NCI-H187 (cell line): ENCODE measurements at regions not wholly inside any gene's neighbourhood (a gene's known extent, or its start where the extent isn't known, plus 50 kb on each side); places are given as distances from the start of the nearest gene placed in this dataset.
"Not testable (repeated sequence)": the region's sequence is repeated elsewhere in the genome, so short reads cannot be mapped to it uniquely, and the experiment has no call there.

Experiments used
- DNase-seq, 2 experiments: peaks; one replicate each; lab custom pipeline; 2025; lab: John Stamatoyannopoulos, UW

DNA sequence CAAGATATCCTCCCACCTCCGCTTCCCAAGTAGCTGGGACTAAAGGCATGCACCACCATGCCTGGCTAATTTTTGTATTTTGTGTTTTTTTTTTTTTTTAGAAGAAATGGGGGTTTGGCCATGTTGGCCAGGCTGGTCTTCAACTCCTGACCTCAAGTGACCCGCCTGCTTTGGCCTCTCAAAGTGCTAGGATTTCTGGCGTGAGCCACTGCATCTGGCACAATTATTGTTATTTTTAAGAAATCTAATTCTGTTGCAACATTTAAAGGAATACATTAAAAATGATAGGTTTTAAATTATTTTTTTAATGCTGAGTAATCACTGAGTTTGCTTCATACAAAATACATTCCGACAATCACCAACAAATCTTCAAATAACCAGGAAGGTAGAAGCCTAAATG is 178.1 kb upstream of the SEMA3E start:
- DNase-seq, result no peak

DNA sequence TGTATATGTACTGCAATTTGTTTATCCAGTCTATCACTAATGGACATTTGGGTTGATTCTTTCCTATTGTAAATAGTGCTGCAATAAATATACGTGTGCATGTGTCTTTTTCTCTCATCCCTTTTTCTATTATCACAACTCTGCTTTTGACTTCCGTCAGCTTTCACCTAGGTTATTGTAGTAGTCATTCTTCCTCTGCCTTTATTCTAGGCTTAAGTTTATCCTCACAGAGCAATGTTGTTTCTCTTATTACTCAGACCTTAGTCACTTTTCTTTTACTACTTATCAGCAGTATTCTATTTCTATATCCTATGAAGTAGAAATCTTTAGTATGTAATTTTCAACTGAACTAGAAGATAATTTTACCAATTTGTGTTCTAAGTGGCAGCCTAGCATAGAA is 175.3 kb upstream of the SEMA3E start:
- DNase-seq, result no peak

DNA sequence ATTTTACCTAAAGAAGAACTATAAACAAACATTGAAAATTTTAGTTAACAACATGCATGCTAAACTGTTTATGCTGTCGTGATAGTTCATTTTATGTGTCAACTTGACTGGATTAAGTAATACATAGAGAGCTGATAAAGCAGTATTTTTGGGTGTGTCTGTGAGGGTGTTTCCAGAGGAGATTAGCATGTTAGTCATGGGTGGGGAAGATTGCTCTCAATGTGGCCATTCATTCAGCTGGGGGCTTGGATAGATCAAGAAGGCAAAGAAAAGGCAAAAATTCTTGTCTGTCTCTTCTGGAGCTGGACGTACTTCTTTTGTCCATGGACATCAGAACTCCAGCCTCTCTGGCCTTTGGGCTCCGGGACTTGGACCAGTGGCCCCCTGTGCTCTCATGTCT is 172.9 kb upstream of the SEMA3E start:
- no peak for DNase-seq

DNA sequence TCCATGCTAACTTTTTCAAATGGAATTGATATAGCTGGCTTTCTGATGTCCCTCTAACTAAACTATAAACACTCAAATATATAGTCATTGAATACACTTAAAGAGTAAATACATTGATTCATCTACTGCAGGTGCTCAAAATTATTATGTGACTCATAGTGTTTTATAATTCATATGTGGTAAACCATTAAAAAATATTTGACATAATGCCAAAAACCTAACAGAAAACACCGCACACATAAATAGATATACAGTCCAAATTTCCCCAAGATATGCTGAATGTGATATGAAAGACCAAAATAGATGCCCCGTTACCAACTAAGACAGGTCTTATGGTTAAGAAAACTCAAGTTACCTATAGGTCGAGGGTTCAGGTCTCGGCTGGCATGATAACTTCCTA is 171.7 kb upstream of the SEMA3E start:
- no peak for DNase-seq

GRCh38 chr7:83819911-83820310 is 171.0 kb upstream of the SEMA3E start:
- DNase-seq, result no peak

- DNase-seq, result no peak
Observed at GRCh38 chr7:83814480-83814879, 165.5 kb upstream of the SEMA3E start.

DNA sequence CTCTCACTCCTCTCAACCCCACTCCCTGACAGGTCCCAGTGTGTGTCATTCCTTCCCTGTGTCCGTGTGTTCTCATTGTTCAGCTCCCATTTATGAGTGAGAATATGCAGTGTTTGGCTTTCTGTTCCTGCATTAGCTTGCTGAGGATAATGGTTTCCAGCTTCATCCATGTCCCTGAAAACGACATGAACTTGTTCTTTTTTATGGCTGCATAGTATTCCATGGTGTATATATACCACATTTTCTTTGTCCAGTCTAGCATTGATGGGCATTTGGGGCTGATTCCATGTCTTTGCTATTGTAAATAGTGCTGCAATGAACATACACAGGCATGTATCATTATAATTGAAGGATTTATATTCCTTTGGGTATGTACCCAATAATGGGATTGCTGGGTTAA is 163.6 kb upstream of the SEMA3E start:
- DNase-seq, result not testable (repeated sequence)

GRCh38 chr7:83808982-83809381 is 160.0 kb upstream of the SEMA3E start:
- no peak for DNase-seq

GRCh38 chr7:83807774-83808173 is 158.8 kb upstream of the SEMA3E start:
- no peak for DNase-seq

DNA sequence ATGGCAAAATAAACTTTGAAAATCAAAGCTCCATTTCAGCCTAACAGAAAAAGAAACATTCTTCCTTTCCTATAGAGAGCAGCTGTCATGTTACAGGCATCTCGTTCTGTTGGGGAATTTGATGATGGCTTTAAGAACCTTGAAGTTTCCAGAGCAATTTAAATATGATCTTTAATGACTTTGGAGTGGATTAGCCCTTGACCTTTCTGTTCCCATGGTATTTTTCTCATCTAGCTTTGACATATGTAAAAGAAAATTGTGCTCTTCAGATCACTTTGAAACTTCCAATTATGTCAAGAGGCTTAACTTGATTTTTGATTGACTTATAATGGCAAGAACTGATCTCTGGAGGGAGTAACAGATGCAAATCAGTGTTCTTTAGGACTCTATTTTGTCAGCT is 157.6 kb upstream of the SEMA3E start:
- DNase-seq, result no peak

DNA sequence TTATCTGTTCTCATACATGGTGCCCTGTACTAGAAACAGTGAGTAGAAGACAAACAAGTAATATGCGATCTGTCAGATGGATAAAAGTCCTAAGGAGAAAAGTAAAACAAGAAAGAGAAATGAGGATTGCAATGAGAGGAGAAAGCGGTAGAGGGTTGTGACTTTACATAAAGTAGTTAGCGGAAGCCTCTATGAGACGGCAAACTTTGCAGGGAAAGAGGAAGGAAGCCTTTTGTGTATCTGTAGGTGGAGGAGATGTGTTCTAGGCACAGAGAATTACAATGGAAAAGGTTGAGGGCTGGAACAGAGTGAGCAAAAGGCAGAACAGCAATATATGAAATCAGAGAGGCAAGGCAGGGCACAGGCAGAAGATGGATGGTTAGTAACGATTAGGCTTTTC is 150.4 kb upstream of the SEMA3E start:
- no peak for DNase-seq

- DNase-seq, result no peak
Observed at GRCh38 chr7:83798489-83798888, 149.6 kb upstream of the SEMA3E start.

DNA sequence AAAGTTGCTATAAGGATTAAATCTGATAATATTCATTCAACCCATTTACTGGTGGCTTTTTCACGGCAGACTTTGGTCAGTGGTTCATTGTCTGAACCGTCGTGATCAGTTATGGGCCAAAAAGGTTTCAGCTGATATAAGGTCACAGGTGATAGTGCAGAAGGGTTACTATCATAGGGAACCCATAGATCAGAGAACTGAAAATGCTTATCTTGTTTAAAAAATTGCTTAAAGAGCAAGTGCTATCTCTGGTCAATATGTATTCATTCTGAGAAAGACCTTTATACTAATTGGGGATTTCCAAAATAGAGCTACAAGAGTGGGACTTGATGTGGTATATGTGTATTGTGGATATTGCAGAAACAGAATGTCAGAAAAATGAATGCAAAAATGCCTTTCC is 147.8 kb upstream of the SEMA3E start:
- no peak for DNase-seq

GRCh38 chr7:83794829-83795228 is 145.9 kb upstream of the SEMA3E start:
- DNase-seq, result no peak

GRCh38 chr7:83793558-83793957 is 144.6 kb upstream of the SEMA3E start:
- no peak for DNase-seq

GRCh38 chr7:83791737-83792136 is 142.8 kb upstream of the SEMA3E start:
- no peak for DNase-seq

- no peak for DNase-seq
Observed at GRCh38 chr7:83786858-83787257, 137.9 kb upstream of the SEMA3E start.

DNA sequence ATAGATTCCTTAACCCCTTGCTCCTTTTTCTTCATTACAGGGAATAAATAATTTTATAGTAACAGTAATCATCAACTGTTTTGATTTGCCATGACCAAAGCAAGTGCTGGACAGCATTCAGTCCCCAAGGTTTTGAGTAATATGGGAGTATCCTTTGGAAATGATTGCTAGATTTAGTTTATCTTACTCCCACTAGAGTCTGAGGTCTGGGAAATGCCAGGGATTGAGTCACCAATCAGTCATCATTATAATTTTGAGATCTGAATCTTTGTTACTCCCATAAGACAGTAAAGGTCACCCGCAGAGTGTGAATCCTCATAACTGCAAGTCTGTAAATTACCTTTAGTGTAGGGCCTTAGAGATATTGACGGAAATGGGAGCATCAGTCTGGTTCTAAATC is 133.7 kb upstream of the SEMA3E start:
- no peak for DNase-seq

DNA sequence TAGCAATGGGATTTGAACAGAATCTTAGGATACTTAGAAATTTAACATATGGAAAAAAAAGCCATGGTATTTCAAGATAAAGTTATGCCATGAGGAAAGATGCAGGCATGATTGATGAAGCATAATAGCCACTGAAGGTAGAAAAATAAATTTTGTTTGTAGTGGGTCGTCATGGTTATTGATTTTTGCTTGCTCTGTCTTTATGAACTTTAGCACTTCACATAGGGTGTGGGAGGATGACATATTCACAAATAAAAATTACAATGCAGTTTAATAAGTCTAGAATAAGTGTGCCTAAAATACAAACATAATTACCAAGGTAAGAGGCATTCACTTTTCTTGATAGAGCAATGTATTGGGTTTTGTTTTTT is 129.1 kb upstream of the SEMA3E start:
- no peak for DNase-seq

GRCh38 chr7:83777406-83778072 is 128.6 kb upstream of the SEMA3E start:
- DNase-seq, result no peak

- DNase-seq, result no peak
Observed at GRCh38 chr7:83769407-83769806, 120.5 kb upstream of the SEMA3E start.

GRCh38 chr7:83751217-83751616 is 102.3 kb upstream of the SEMA3E start:
- no peak for DNase-seq

- DNase-seq, result no peak
Observed at GRCh38 chr7:83749495-83749894, 100.6 kb upstream of the SEMA3E start.

GRCh38 chr7:83739527-83739926 is 90.6 kb upstream of the SEMA3E start:
- no peak for DNase-seq
